HG02973 (cell line): ENCODE measurements at regions not wholly inside any gene's neighbourhood (a gene's known extent, or its start where the extent isn't known, plus 50 kb on each side); places are given as distances from the start of the nearest gene placed in this dataset.

Experiments
- ATAC-seq: cut with Tn5 transposase; IDR thresholded peaks from one replicate; pipeline ENCODE4 v1.9.1; 2021; ENCODE audit warnings: moderate library complexity; ENCODE audit not compliant: unreplicated experiment

DNA sequence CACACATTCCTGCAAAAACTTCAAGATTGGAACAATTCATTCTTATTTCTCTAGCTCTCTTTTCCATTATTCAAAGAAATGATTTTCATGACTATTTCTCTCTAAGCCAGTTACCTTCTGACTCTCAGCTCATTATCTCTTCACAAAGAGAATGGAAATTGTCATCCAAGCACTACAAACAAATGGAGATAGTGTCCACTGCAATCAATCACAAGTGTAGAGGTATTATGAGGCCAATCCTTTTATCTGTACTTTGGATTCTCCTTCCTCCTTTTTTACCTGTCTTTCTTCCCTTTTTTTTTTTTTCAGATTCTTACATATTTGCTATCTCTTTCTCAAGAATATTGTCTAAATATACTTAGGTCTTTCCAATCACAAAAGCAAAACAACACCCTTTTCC, 497.7 kb upstream of the MEF2C start:
- ATAC-seq: no peak

DNA sequence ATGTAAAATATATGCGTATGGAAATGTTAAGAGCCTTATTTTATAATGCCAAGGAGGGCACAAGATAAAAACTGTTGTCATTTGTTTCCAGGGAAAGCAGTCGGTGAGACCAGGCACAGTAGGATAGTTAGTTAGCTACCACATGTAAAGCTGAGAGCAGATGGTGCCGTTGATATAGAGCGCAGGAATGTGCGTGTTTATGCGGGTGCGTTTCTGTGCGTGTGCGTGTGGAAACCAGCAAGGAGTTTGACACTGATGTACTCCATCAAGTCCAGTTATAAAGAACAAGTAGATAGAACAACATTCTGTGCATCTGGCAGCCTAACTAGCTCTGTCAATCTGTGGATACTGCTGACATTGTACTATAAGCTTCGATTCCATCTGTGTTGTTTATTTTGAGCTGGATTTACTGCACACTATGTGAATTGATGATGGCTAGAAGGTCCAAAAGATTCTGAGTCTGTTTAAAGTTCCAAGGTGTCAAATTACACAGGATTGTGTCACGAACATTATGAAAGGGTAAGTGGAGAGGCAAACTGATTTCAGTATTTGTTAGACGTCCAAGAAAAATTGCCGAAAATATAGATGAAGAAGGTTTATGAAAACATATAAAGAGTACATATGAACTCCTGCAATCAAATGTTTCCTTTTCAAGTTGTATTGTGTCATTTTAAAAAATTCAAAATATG, 494.9 kb upstream of the MEF2C start:
- ATAC-seq: no peak

DNA sequence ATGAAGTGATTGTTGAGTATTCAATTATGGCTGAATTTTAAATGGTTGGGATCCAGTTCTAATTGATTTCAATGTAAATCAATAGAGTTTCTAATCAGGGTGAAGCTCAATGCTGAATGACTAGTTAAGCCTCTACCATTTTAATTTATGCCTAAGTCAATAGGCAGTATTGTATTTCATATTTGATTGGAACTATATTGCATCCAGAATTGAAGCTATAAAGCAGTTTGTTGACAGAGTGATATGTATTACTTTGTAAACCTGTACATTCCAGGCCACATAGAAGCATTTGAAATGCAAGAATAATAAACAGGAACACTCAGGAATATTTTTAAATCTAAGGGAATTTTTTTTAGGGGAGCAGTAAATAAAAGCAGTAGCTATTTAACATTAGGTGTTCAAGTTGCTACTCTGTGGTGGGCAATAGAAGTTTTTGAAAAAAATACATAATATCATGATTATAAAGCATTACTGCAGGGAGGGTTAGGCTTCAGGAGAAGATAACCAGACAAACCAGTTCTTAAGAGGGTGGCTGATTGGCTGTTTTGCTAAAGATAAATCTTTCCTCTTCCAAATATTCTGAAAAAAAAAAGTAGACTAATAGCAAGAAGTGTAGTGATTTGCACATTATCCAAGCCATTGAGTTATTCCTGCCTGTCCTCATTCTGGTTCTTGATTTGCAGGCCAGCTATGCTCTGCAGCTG, 492.0 kb upstream of the MEF2C start:
- no peak for ATAC-seq

DNA sequence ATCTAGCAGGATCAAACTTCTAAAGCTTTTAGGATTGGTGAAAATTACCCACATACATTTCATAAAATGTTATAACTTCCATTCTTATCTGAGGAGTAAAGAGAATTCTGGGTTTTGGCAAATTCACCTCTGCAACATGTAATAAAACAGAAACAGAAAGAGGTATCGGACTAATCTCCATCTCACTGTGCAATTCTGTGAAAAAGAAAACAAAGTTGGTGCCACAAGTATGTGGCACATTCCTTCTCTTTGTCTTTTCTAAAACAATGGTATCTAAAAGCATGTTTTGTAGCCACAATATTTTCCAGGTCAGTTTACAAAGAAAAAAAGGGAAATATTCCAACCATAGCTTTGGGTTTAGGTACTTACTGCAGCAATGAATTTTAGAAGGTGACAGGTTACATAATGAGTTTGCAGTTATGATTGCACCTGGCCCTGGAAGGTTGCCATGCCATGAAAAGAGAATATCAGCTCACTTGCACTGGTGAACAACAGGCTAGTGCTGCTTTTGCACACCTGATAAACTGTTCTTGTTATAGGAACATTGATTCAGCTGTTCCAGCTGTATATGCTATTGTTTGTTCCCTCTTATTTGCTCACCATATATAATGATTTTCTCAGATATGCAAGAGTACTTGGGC, 491.3 kb upstream of the MEF2C start:
- no peak for ATAC-seq

DNA sequence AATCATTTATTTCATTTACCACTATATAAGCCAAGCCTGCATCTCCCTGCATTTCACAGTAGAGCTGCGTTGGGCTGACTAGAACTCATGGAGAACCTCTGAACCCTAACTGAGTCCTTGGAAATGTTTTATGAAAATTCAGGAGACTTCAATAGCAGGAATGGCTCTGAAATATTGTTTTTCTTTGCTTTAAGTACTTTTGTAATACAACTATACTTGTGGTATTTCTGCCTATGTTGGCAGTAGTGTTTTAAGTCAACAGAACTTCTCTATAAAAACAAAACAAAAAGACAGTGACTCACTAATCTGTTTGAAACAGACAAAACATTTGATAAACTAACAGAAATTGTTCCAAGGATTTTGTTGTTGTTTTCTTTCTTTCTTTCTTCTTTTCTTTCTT, 489.2 kb upstream of the MEF2C start:
- ATAC-seq: no peak

DNA sequence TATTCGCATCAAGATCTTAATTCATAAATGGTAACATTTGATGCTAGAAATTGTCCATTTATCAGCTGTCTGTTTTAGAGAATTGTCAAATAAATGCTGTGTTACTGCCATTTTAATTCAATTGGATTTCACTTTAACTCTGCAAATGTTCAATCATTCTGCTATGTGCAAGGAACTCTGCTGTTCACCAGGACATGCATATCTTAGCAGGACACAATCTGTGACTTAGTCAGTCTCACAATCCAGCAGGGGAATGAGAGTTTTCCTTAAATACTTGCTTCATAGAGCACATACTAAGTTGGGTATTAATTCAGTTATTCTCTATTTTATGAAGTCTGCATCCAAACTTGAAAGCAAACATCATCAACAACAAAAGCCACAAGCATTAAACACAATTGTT, 488.7 kb upstream of the MEF2C start:
- no peak for ATAC-seq

DNA sequence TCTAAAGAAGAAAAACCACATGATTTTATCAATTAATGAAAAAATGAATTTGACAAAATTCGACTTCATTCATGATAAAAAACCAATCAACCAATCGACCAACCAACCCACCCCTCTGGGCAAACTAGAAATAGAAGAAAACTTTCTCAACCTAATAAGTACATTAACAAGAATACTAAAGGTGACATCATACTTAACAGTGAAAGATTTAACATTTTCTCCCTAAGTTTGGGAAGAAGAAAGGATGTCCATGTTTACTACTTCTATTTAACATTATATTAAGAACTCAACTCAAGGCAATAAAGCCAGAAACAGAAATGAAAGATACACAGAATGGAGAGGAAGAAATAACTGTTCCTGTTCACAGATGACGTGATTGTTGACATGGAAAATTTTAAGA, 476.1 kb upstream of the MEF2C start:
- ATAC-seq: no peak

DNA sequence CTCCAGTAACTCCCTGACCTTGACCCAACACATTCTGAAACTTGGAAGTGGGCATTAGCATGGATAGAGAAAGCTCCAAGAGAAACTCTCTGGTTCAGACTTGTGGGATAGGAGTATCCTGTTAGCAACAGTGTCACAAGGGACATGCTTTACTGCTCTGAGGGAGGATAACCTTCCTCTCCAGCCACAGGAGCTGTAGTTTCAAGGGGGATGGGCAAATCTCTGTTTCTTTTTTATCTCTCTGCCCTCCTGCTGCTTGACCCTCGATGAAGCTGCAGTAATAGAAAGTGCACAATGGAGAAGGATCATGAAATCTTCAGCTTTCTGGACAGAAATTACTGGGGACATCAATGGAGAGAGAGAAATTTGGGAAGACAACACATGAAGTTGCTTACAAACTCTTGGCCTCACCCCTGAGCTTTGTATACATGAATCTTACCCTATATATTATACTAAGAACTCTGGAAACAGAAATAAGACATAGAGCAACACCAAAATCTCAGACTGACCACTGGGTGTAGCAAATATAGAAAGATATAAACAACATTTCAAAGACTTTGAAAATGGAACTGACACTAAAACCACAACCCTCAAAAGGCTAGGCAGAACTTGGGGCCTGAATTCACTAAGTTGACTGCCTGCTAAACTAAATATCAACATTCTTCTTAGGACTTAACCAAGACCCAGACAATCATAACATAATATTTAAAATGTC, 471.0 kb upstream of the MEF2C start:
- ATAC-seq: peak; percentile 65

DNA sequence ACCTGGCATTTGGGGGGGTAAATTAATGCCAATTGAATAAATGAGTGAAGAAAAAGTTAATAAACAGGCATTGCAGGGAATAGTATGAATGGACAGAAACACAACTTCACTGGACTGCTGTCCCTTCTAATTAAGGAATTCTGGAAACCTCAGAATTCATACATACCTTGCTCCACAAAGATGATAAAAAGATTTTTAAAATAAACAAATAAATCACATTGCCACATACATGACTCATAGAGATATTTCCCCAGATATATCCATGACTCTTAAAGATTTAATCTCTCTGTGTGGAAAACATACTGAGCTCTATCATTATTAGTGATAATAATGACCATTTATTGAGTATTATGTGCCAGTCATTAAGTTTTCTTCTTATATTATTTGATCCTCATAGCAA, 469.0 kb upstream of the MEF2C start:
- ATAC-seq: no peak

DNA sequence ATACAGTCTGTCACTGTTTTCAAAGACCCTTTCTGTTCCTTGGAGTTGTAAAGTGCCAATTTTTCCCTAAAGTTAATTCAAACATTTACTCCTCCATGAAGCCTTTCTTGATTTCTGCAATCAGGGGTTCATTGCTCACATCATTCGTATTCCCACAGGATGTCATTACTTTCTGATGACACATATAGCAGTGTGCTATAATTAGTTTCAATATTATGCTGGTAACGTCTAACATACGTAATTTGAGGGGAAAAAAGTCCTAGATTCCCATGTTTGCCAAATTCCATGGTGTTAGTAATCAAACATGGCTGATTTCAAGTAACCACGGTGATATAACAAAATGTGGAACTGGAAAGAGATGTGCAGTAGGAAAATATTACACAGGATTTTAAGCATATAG, 468.2 kb upstream of the MEF2C start:
- ATAC-seq: no peak

DNA sequence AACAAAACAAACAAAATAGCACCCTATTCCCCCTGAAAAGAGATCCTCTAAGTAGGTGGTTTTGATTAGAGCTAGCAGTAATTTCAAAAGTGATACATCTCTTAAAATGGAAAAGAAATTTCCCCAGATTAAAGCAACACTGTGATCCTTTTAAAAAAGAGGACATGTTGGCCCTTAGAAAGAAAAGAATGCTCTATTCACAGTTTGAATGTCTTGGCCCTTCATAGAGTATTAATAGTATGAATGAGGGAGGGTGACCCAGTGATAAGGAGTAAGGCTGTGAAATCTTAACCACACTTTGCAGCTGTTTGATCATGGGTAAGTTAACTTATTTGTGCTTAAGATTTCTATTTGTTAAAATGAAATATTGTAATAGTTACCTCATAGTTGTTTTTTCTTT, 467.7 kb upstream of the MEF2C start:
- ATAC-seq: no peak

DNA sequence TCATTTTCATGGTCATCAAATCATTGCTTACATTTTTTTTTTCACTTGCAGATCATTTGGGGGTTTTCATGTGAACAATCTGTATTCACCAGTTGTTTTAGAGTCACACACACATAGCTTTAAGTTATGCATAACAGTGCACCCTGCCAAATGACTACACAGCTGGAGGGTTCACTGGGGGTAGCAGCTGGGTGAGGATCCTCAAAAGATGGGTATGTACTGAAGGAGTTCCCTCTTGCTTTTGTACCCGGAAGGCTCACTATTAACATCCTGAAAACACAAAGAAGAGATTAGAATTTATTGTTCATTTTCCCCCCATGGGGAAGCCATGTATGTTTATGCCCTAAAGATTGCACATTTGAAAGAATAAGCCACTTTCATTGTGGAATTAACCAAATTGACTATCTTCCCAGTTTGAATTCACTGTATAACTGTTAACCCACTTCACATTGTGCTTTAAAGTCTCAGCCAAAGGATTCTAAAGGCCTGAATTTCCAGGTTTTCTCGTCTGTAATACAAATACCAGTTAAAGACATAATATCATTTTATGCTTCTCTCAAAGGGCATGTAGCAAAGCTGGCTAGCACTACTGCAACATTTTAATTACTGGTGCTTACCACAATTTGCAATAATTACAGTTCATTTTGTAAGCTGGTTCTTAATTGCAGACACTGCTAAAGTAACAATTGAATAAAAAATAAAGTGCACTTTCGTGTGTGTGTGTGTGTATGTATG, 466.4 kb upstream of the MEF2C start:
- no peak for ATAC-seq

DNA sequence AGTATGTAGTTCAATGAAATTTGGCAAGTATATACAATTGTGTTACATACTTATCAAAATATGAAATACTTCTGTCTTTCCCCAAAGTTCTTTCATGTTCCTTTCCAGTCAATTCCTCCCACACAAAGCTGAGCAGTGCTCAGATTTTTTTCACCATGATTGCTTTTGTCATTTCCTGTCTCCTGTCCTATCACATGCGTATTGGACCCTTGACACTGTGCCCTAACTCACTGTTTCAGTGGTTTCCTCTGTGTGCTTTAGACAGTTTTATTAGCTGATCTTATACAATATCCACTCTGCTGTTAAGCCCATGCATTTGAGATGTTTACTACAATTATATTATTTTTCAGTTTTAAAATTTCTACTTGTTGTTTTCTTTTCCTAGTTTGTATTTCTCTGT, 463.6 kb upstream of the MEF2C start:
- no peak for ATAC-seq

DNA sequence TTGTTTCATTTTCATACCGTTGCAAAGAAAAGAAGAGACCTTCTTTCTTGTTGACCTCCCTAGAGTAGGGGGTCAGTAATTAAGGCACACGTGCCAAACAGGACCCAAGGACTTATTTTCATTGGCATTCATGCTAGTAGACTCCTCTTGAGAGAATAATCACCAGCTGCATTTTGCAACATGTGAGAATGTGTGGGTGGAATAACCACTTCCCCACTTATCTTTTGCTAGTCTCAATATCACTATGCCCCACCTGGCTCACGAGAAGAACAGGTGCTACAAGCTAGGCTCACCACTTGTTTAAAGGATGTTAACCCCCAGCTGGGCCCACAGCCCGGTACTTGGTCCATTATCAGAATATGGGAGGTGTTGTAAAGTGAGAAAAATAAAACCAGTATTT, 460.7 kb upstream of the MEF2C start:
- ATAC-seq: peak; percentile 91

DNA sequence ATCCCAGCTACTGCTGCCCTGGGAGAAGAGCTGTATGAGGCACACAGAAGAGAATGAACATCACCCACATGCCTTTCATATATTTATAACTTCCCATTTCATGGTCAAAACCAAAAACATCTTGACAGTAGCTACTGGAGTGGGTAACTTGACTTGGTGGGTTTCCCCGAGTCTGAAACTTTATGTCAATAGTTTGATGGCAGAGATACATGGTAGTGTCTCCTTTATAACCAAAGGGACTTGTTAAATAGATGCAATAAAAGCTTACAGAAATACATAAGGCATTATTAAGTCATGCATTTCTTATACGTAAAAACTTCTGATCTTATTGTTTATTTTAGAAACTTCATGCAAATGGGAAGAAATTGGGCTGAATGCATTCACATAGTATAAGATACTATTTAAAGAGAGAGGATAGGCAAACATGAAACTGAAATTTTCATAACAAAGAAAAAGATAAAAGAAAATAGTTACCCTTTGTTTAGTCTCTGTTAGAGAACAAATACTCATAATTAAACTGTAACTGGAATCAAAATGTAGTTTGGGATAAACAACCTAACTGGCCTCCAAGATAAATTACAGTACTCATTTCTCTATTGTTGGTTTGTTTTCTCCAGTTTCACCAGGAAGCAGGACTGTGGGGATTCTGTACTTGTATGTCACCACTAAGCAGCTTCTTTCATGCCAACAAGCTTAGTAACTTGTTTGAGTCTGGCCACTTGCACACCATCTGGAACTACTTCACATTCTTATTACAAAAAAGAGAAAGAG, 459.3 kb upstream of the MEF2C start:
- ATAC-seq: peak; percentile 30

DNA sequence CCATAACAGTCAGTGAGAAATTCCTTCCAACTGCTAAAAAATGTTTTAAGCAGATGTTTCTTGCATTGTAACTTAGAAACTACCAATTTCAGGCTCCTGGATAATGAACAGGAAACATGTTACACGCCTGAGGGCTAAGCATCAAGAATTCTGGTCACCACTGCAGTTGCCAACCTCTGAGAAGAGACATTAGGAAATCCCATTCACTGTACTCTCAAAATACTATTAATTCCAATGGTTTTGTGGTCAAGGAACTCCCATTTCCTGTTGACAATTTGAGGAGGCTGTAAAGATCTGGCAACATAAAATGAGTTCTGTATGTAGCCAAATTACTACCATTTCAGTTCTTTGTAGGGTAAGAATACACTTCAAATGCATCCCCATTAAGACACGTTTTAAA, 456.0 kb upstream of the MEF2C start:
- ATAC-seq: no peak

DNA sequence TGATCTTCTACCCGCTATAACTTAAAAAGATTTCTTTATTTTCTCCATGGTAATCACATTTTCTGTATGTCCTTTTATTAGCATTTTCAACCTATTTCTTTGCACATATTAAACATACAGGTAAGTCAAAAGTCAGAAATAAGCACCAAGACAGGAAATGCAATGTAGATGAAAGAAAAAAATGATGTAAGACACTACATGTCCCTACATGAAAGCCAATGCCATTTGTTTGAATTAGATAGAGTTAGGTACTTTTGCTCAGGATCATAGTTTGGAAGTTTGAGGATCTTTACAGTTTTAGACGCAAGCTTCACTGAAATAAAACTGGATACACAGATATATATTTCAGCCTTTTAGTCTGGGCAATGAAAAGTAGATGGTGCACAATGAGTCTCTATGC, 453.1 kb upstream of the MEF2C start:
- ATAC-seq: no peak

DNA sequence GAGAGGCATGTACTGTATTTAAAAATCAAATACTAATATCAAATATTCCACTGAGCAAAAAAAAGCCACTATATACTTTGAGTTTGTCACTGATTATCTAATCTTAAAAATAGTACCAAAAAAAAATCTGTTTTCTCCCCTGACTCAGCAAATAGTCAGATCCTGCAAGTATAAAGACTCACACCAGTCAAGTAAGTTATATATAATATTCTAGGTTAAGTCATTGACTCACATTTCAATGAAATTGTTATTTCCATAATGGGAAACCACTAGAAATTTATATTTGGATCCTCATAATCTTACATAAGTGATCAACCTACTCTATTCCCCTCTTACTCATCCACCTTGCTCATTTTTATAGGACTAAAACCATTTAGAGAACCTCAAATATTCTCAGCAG, 447.2 kb upstream of the MEF2C start:
- ATAC-seq: no peak

DNA sequence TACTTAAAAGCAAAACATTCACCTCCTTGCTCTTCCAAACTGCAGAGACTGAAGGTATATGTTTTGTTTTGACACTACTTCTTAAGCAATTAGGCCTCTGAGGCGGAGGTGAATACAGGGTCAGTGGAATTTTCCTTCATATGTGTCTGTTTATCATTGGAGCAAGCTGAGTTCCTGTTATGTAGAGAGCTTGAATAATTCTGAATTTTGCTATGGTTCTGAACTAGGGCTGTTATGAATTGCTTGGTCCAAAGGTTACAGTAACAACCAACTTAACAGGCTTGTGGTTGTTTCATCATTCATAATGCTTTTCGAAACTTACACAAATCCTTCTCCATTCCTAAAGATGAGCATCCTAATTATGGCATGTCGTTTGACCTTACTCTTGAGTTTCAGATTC, 444.6 kb upstream of the MEF2C start:
- no peak for ATAC-seq

DNA sequence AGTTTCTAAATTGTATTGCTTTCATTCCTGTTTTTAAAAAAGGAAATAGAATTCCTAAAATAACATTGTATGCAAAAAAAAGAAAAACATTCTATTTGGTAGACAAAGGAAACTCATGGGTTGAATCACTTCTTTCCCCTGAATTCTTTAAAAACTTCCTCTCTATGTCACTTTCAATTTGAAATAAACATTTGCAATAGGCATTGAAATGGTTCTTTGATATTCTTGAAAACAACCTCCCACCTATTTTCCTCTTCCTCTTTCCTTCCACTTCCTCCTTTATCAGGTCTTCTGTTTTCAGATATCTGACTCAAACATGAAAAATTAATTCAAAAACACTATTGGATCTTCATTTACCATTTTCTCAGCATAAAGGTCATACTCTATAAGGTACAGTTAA, 442.0 kb upstream of the MEF2C start:
- ATAC-seq: no peak
